GM18511 (cell line): ENCODE measurements at regions not wholly inside any gene's neighbourhood (a gene's known extent, or its start where the extent isn't known, plus 50 kb on each side); places are given as distances from the start of the nearest gene placed in this dataset.

ENCODE experiments used
- ATAC-seq: cut with Tn5 transposase; IDR thresholded peaks from one replicate; pipeline ENCODE4 v1.9.1; 2021; ENCODE audit warnings: mild to moderate bottlenecking, moderate library complexity; ENCODE audit not compliant: unreplicated experiment

GRCh38 chr17:14510136-14510535 is 209.3 kb downstream of the HS3ST3B1 start:
- ATAC-seq, result no peak

- ATAC-seq, result no peak
Observed at GRCh38 chr17:14508156-14508555, 207.3 kb downstream of the HS3ST3B1 start.

- ATAC-seq, result no peak
Observed at GRCh38 chr17:14506364-14506763, 205.5 kb downstream of the HS3ST3B1 start.

- ATAC-seq, result no peak
Observed at GRCh38 chr17:14505606-14506005, 204.7 kb downstream of the HS3ST3B1 start.

GRCh38 chr17:14499976-14500375 is 199.1 kb downstream of the HS3ST3B1 start:
- ATAC-seq, result no peak

- no peak for ATAC-seq
Observed at GRCh38 chr17:14498812-14499211, 197.9 kb downstream of the HS3ST3B1 start.

GRCh38 chr17:14494161-14494560 is 193.3 kb downstream of the HS3ST3B1 start:
- ATAC-seq, result no peak

- no peak for ATAC-seq
Observed at GRCh38 chr17:14489986-14490385, 189.1 kb downstream of the HS3ST3B1 start.

- ATAC-seq, result no peak
Observed at GRCh38 chr17:14488958-14489550, 188.2 kb downstream of the HS3ST3B1 start.

GRCh38 chr17:14487068-14487467 is 186.2 kb downstream of the HS3ST3B1 start:
- ATAC-seq, result no peak

GRCh38 chr17:14482715-14483114 is 181.8 kb downstream of the HS3ST3B1 start:
- ATAC-seq, result no peak

GRCh38 chr17:14481664-14482063 is 180.8 kb downstream of the HS3ST3B1 start:
- no peak for ATAC-seq

GRCh38 chr17:14474591-14474990 is 173.7 kb downstream of the HS3ST3B1 start:
- no peak for ATAC-seq

GRCh38 chr17:14471052-14471451 is 170.2 kb downstream of the HS3ST3B1 start:
- no peak for ATAC-seq

- no peak for ATAC-seq
Observed at GRCh38 chr17:14470417-14470816, 169.5 kb downstream of the HS3ST3B1 start.

- ATAC-seq, result no peak
Observed at GRCh38 chr17:14469971-14470370, 169.1 kb downstream of the HS3ST3B1 start.

- no peak for ATAC-seq
Observed at GRCh38 chr17:14468858-14469257, 168.0 kb downstream of the HS3ST3B1 start.

GRCh38 chr17:14461227-14461548 is 160.3 kb downstream of the HS3ST3B1 start:
- no peak for ATAC-seq

GRCh38 chr17:14460516-14461226 is 159.8 kb downstream of the HS3ST3B1 start:
- no peak for ATAC-seq

- no peak for ATAC-seq
Observed at GRCh38 chr17:14459955-14460354, 159.1 kb downstream of the HS3ST3B1 start.

GRCh38 chr17:14458724-14459123 is 157.8 kb downstream of the HS3ST3B1 start:
- ATAC-seq, result no peak

- no peak for ATAC-seq
Observed at GRCh38 chr17:14454746-14455145, 153.9 kb downstream of the HS3ST3B1 start.

- ATAC-seq, result no peak
Observed at GRCh38 chr17:14452856-14453255, 152.0 kb downstream of the HS3ST3B1 start.
